BE2C (cell line): ENCODE measurements at regions not wholly inside any gene's neighbourhood (a gene's known extent, or its start where the extent isn't known, plus 50 kb on each side); places are given as distances from the start of the nearest gene placed in this dataset.
"Not testable (repeated sequence)": the region's sequence is repeated elsewhere in the genome, so short reads cannot be mapped to it uniquely, and the experiment has no call there.

Experiments used
- DNase-seq: peaks from one replicate; pipeline ENCODE4 v3.0.0-alpha.2; 2020
- H3K27me3 ChIP-seq: fragments of 250-450 bp; sonication (Bioruptor Pico); 2 replicates; pipeline ENCODE4 v1.5.1; 2020; ENCODE audit warnings: mild to moderate bottlenecking
- H3K36me3 ChIP-seq: fragments of 250-450 bp; sonication (Bioruptor Pico); 2 replicates; pipeline ENCODE4 v1.5.1; 2020; ENCODE audit warnings: mild to moderate bottlenecking
- H3K4me1 ChIP-seq: fragments of 250-450 bp; sonication (Bioruptor Pico); 2 replicates; pipeline ENCODE4 v1.5.1; 2020
- H3K4me3 ChIP-seq: 2 replicates; pipeline ENCODE4 v1.5.1; 2011; ENCODE audit warnings: low read depth, low read length
- H3K9me3 ChIP-seq: fragments of 250-450 bp; sonication (Bioruptor Pico); 2 replicates; pipeline ENCODE4 v1.5.1; 2020
- CTCF ChIP-seq: IDR thresholded peaks from 2 replicates; pipeline ENCODE4 v1.5.1; 2012; ENCODE audit warnings: mild to moderate bottlenecking, low read depth, low read length

GRCh38 chr2:138267902-138268254 lies 233.7 kb upstream of the SPOPL start:
- no peak for TF ChIP-seq CTCF
- H3K27me3 ChIP-seq = no peaks in the 10 kb centered on the region
- no peaks in the 10 kb centered on the region for H3K4me1 ChIP-seq
- no peaks in the 10 kb centered on the region for H3K9me3 ChIP-seq
- no peaks in the 10 kb centered on the region for H3K36me3 ChIP-seq
- DNase-seq = no peak
- no peak overlapping the region for H3K4me3 ChIP-seq

GRCh38 chr2:138269765-138270164 lies 231.8 kb upstream of the SPOPL start:
- no peak for TF ChIP-seq CTCF

GRCh38 chr2:138271467-138271866 lies 230.1 kb upstream of the SPOPL start:
- H3K9me3 ChIP-seq = no peaks in the 10 kb centered on the region
- H3K27me3 ChIP-seq = no peaks in the 10 kb centered on the region
- TF ChIP-seq CTCF = no peak
- no peaks in the 10 kb centered on the region for H3K36me3 ChIP-seq
- no peak for DNase-seq
- no peak overlapping the region for H3K4me3 ChIP-seq
- H3K4me1 ChIP-seq = peaks cover 3% of the 10 kb centered on the region; the same call in 1 of the 2 replicates

More at GRCh38 chr2:138269765-138270164, 231.8 kb upstream of the SPOPL start:
- H3K4me1 ChIP-seq = peaks cover under 1% of the 10 kb centered on the region; the same call in 1 of the 2 replicates
- no peaks in the 10 kb centered on the region for H3K27me3 ChIP-seq
- H3K9me3 ChIP-seq = no peaks in the 10 kb centered on the region
- no peaks in the 10 kb centered on the region for H3K36me3 ChIP-seq
- no peak overlapping the region for H3K4me3 ChIP-seq
- no peak for DNase-seq

DNA sequence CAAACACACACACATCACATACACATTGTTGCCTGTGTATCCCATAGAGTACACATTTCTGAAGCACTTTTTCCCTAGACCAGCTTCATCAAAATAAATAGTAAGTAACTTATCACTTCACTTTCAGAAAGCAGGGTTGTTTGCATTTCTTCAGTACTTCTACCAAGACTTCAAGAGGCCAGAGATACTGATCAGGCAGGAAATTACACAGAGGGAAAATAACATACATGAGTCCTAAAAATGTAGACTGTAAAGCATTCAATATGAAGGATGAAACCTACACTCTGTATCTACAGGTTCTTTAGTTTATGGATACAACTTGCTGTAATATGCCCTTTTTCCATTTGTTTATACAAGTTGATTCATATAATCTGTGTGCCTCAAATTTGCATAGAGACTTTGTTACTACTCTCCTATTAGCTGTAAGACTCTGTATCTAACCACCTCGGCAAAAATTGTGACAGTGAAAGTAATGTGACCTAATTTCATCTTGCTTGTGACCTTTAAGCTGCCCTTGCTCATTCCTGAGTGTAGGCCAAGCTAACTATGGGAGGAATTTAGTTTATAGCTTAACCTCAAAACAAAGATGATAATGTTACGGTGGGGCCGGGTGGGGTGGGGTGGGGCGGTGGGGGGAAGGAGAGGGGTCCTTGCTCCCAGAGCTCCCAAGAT lies 228.9 kb upstream of the SPOPL start:
- H3K9me3 ChIP-seq = no peaks in the 10 kb centered on the region
- H3K4me3 ChIP-seq = no peak overlapping the region

GRCh38 chr2:138273280-138273679 lies 228.3 kb upstream of the SPOPL start:
- not testable (repeated sequence) for H3K36me3 ChIP-seq, H3K4me1 ChIP-seq, H3K4me3 ChIP-seq, DNase-seq, H3K9me3 ChIP-seq, H3K27me3 ChIP-seq

More for the DNA sequence above, 228.9 kb upstream of the SPOPL start:
- H3K4me1 ChIP-seq = peaks cover 3% of the 10 kb centered on the region; the same call in 1 of the 2 replicates
- TF ChIP-seq CTCF = no peak
- DNase-seq = no peak
- no peaks in the 10 kb centered on the region for H3K27me3 ChIP-seq
- no peaks in the 10 kb centered on the region for H3K36me3 ChIP-seq

DNA sequence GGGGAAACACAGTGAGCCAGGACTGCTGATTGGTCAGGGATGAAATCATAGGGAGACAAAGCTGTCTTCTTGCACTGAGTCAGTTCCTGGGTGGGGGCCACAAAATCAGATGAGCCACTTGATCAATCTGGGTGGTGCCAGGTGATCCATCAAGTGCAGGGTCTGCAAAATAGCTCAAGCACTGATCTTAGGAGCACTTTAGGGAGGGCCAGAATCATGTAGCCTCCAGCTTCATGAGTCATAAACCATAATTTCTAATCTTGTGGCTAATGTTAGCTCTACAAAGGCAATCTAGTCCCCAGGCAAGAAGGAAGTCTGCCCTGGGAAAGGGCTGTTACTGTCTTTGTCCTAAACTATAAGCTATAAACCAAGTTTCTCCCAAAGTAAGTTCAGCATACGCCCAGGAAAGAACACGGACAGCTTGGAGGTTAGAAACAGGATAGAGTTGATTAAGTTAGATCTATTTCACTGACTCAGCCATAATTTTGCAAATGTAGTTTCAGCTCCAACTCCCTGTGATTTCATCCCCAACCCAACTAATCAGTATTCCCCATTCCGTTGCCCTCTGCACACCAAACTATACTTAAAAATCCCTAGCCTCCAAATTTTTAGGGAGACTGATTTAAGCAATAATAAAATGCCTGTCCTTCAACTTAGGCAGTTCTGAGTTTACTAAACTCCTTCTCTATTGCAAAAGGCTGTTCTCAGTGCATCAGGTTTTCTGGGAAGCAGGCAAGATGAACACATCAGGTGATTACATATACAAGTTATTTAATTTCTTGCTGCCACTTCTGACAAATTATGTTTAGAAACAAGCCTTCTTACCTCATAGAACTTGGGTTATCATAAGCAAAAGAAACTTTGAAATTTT lies 226.9 kb upstream of the SPOPL start:
- H3K4me3 ChIP-seq = no peak overlapping the region
- peak; percentile 11 for DNase-seq
- no peaks in the 10 kb centered on the region for H3K27me3 ChIP-seq
- no peaks in the 10 kb centered on the region for H3K36me3 ChIP-seq
- H3K9me3 ChIP-seq = no peaks in the 10 kb centered on the region
- no peak for TF ChIP-seq CTCF
- peaks cover 3% of the 10 kb centered on the region; the same call in 1 of the 2 replicates for H3K4me1 ChIP-seq
